CD4-positive, alpha-beta T cell treated with Interleukin-15 for 1 hour (primary cell): ENCODE measurements at regions not wholly inside any gene's neighbourhood (a gene's known extent, or its start where the extent isn't known, plus 50 kb on each side); places are given as distances from the start of the nearest gene placed in this dataset.
"Not testable (repeated sequence)": the region's sequence is repeated elsewhere in the genome, so short reads cannot be mapped to it uniquely, and the experiment has no call there.

ENCODE experiments used
- DNase-seq: peaks from one replicate; pipeline ENCODE4 v3.0.0-alpha.2; 2020

DNA sequence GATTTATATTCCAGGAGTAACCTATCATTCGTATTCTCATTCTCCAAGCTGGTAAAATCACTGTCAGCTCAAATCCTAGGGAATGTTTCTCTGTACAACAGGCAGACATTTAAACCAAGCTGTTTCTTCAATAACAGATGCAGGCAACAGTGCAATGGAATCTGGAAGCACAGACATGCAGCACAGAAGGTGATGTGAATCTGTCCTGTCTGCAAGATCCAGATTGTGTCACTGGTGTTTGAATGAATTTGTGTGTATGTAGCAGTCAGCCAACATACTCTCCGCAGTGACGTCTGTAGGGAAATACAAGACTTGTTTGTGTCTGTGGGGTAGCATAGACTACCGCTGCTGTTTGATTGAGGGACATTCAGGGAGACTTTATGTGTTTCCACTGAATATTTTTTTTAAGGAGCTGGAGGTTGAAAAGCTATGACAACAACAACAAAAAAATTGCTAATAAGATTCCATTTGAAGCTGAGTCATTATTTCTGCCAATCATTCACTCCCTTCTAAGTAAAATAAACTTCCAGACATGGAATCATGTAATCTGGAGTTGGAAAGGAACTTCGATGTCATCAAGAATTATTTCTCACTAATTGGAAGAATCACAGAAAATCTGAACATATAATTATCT, 122.9 kb upstream of the MYO3A start:
- no peak for DNase-seq

DNA sequence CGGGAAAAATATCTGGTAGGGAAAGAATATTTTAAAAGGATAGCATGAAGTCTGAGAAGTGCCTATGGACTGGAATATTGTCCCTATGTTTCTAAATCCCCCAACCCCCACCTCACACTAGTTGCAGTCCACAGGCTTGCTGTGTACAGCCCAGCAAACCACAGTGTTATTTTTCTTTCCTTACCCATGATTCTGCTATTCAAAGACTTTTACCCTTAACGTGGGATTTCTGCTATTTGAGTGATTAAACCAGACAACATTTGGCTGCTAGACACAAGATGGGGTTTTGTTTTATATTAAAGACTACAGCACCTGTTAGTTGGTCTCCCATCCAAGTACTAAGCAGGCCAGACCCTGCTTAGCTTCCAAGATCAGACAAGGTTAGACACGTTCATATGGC, 120.5 kb upstream of the MYO3A start:
- no peak for DNase-seq

DNA sequence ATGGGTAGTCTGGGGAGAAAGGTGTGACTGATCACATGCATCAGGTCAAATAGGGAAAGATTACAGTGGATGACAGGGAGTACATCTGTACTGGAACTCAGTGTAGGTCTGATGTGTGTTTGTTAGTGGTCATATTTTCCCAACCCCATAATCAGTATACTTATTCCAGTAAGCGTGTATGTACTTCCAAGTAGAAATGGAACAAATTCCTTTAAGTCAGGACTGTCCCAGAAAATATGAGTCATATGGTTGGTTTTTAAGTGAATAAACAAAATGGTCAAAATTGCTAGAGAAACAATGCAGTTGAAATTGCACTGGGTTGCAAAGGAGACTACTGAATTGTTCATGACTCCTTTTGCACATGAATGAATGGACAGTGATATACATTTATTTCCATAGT, 118.8 kb upstream of the MYO3A start:
- DNase-seq = no peak

DNA sequence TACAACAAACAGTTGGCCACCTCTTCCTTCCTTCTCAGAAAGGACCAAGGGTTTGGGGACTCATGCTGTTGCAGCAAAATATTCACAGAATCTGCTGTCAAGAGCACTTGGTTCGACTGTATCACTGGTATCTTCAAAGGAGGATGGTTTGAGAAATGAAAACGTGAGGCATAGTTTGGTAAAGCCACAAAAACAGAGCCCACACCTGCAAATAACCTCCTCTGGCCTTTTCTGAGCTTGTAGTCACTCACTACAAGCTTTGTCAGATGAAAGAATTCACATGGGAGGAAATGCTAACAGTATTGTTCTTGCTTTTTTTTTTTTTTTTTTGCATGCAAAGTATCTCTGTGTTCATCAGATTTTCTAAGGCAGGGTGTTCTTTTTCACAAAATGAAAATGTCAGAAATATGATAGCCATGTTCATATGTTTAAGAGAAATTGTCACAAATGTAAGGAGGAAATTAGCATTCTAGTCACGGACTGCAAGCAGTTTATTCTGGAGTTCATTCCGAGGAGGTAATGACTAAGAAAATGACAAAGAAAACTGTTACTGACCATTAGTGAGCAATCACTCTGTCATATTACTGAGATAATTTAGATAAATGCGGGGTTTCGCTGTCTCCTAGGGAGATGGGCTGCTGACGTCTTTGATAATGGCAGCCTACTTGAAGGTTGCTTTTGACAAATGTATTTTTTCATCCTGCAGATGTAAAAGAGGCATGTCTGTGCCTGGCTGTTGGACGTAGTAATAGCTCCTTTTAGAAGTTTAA, 117.8 kb upstream of the MYO3A start:
- no peak for DNase-seq

DNA sequence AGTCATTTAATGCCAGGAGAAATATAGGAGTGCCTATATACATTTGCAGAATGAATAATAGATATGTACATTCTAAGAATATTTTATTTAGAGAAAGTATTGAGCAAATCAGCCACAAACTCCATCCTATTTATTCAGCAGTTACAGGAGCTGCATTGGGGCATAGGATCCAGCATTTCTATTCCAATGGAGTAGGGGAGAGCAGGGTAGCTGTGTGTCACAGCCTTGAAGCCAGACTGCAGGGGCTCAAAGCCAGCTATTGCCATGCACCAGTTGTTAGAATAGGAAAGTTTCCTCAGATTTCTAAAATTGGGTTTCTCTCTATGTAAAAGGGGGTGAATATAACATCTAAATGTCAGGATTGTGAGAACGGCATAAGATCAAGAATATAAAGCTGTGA, 116.8 kb upstream of the MYO3A start:
- DNase-seq = no peak

DNA sequence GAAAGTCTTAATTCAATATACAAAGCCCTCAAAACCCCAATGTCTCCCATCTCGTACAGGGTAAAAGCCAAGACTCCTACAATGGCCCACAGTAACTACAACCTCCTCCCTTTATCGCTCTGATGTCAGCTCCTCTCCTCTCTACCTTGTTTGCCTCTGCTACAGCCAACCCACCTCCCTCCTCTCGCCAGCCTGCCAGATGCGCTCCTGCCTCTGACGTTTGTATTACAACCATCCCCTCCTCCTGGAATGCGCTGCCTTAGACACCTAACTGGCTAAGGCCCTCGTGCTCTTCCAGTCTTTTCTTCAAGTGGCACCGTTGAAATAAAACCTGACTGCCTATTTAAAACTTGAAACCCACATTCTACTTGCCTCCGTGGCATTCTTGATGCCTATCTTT, 115.3 kb upstream of the MYO3A start:
- no peak for DNase-seq

DNA sequence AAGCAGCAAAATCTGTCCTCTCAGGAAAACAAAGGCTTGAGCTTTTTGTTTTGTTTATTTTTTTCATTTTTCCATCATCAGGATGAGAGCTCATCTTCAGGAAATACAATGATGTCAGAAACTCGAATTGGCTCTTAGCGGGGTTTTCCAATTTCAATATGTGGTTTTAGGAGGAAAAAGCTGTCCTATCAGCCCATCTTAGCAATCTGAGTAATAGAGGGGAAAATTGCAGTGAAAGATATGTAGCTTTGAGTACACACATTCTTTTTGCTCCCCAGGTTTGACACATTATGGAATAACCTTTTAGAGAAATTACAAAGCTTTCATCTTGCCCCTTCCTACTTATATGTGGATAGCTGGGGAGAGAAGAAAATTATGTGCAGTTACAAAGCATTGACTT, 113.6 kb upstream of the MYO3A start:
- no peak for DNase-seq

DNA sequence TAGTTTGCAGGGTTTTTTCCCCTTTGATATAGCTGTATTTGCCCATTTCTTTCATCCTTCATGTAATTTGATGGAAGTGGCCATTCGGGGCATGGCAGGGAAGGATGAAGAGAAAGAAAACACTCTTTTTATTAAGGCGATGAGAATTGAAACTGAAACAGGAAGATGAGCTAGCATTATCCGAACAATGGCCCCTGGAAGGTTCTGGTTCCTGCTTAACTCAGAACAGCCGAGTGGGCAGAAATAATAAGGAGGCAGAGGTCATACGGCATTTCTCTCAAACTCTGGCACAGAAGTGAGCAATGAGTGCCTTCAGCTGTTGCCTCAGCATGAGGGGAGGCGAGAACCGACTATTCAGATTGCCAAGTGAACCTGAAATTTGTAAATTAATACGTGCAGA, 113.2 kb upstream of the MYO3A start:
- no peak for DNase-seq

DNA sequence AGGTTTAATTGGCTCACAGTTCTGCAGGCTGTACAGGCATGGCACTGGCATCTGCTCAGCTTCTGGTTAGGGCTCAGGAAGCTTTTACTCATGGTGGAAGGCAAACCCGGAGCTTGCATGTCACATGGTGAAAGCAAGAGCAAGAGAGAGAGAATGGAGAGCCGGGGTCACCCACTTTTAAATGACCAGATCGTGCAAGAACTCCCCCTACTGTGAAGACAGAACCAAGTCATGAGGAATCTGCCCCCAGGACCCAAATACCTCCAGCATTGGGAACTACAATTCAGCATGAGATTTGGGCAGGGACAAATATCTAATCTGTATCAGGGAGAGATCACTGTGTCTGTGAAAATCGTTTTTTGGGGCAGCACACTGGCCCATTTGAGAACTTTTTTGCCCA, 110.0 kb upstream of the MYO3A start:
- DNase-seq = no peak

DNA sequence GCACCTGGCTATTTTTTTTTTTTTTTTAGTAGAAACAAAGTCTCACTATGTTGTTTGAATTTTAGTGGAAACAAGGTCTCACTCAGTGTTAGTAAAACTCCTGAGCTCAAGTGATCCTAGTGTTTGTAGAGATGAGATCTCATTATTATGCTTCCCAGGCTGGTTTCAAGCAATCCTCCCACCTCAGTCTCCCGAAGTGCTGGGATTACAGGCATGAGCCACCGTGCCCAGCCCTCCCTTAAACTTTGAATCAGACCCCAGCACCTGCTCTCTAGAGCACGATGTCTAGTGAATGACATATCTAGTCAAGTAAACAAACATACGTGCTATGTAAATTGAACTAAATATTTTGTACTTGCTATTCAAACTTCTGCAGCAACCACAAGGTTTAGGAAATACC, 105.6 kb upstream of the MYO3A start:
- DNase-seq = no peak

DNA sequence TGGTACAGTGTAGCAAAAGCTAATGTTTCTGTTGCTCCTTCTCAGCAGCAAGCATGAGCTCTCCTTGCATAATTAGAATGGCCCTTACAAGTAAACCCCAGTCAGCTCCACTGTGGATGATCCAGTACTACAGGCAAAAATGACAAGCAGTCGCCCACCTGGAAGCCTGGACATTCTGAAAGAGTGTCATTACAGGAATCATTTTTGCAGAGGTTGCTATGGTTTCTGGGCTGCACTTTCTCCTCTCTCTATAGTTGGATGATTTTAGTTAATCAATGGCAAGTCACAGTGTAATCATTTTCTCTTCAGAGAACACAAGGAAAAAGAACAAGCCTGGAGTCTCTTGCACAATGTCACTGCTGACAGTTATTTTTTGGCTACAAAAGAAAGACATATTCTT, 102.9 kb upstream of the MYO3A start:
- no peak for DNase-seq

DNA sequence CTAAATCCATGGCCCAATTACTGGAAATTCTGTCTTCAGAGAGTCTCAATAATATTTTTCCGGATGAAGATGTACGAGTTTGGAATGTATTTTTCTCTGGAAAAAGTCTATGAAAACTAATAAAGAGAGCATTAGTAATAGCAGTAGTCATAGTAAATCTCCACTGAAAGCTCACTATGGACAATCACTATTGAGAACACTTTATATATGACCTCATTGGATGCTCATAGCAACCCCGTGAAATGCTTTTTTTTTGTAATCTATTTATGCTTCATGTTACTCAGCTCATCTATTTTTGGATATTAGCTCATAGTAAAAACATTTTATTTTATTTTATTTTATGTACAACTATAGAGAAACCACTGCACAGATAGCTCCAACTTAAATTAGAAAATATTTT, 94.3 kb upstream of the MYO3A start:
- DNase-seq = no peak

DNA sequence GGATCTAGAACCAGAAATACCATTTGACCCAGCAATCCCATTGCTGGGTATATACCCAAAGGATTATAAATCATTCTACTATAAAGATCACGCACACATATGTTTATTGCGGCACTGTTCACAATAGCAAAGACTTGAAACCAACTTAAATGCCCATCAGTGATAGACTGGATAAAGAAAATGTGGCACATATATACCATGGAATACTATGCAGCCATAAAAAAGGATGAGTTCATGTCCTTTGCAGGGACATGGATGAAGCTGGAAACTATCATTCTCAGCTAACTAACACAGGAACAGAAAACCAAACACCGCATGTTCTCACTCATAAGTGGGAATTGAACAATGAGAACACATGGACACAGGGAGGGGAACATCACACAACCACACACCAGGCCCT, 93.2 kb upstream of the MYO3A start:
- DNase-seq = not testable (repeated sequence)

DNA sequence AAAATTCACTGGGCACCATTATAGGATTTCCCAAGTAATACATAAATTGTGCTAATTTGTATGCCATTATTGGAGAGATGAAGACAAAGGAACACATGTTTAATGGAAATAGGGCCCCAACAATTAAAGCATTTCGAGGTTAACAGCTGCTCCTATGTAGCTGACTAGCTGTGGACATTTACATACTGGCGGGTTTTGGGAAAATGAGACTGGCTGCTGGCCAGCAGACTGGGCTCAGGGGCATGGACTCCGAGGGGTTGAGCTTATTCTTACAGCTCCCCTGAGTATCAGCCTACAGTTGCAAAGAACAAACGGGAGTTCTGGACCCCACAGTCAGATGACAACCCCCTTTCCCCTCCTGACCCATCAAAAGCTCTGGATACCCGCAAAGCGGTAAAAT, 91.9 kb upstream of the MYO3A start:
- no peak for DNase-seq

DNA sequence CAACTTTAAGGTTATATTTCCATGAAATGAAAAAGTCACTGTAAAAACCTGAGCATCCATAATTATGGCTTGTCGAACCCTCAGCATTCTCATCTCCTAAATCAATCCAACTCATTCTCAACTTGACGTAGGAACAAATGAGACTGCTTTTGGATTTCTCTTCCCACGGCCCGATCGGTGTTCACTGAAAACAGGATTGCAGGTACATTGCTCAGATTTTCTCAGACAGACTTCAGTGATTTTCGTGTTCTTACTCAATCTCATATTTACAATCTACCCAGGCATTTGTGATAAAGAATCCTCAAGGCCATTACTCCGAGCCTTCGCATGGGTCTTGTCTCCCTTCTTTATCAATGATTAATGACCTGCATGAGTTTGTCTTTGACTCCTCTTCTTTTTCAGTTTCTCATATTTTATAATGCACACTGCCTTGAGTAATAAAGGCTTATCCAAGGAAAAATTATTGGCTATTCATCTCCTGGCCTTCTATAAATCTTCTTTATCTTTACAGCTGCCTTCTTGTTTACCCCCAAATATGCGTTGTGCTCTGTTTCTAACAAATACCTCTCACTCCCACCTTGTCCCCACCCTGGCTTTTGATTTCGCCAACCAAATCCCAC, 90.4 kb upstream of the MYO3A start:
- DNase-seq = no peak

DNA sequence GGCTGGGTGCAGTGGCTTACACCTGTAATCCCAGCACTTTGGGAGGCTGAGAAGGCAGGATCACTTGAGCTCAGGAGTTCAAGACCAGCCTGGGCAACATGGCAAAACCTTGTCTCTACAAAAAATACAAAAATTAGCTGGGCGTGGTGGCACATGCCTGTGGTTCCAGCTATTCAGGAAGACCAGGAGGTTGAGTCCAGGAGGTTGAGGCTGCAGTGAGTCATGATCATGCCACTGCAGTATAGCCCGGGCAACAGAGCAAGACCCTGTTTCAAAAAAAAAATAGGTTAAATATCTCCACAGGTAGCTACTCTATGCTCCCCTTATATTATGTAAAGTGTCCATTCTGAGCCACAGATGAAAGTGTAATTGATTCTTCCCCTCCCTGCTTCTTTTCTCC, 89.3 kb upstream of the MYO3A start:
- not testable (repeated sequence) for DNase-seq

DNA sequence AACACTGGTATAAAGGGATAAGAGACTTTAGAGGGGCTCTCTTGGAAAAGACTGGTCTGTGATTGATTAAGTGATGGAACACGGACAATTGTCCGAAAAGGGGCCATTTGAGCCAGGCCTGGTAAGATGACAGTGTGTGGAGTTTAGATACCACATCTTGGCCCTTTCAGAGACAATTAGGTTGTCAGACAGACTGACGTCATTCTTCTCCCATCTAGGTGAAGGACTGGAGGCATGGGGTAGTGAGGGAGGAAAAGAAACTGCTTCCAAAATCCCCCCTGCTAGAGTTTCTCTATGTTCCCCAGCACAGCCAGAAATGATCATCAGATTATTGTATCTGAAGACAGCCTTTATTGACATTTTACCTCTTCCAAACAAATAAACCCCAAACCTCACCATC, 84.8 kb upstream of the MYO3A start:
- DNase-seq = no peak

DNA sequence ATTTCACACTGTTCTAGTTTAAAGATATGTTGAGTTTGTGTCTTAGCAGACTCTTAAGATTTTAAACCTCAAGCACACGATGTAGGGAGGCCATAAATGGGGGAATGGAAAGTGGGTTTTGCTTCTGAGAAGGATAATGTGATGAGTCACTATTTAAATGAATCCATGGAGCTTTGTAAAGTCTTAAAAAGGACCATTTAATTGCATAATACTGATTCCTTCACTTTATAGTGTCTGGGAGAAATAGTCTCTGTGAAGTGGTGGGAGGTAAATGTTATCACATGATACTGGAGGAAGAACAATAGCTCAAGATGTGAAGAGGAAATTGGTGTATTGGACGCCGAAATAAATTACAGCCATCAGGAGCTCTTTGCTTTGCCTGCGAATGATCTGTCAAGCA, 84.0 kb upstream of the MYO3A start:
- DNase-seq = no peak

DNA sequence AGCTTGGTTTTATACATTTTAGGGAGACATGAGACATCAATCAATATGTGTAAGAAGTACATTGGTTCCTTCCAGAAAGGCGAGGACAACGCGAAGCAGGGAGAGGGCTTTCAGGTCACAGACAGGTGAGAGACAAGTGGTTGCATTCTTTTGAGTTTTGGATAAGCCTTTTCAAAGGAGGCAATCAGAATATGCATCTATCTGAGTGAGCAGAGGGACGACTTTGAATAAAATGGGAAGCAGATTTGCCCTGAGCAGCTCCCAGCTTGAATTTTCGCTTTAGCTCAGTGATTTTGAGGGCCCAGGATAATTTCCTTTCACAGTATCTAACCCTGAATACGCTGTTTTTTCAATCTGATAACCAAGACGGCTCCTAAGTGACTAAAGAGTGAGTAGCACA, 82.5 kb upstream of the MYO3A start:
- no peak for DNase-seq

DNA sequence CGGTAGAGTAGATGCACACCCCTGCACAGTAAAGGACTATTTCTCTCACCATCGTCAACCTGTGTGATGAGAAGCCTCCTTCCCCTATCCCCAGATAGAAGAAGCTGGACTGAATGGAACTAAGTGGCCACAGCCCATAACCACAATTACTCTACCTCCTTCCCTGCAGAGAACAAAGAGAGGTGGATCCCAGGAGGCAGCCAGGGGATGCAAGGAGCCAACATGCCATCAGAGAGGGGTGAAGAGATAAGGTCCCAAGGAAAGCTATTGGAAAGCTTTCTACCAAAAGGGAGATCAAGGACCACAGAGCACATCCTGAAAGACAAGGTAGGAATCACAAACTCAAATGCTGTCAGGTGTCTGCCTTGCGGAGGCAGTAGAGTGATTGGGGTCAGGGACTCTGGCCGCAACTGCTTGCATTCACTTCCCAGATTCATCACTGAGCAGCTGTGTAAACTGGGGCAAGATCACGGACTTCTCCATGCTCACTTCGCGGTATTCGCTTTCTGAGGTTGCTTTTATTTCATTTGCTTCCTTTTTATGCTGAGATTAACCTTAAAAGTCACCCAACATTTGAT, 81.6 kb upstream of the MYO3A start:
- DNase-seq = no peak

DNA sequence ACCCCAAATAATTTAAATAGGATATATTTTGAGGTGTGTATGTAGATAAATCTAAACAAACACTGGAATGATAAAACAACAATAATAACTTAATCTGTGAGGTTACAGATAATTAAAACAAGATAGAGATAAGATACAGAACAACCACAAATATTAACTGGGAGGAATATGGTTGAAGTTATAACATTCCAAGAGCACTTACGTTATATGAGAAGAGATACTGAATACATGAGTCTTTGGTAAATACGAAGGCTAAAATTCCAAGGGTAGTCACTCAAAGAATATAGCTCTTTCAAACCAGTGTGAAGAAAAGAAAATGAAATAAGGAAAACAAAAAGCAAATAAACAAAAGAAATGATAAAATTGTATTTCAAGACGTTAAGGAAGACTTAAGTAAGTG, 76.0 kb upstream of the MYO3A start:
- DNase-seq = no peak

DNA sequence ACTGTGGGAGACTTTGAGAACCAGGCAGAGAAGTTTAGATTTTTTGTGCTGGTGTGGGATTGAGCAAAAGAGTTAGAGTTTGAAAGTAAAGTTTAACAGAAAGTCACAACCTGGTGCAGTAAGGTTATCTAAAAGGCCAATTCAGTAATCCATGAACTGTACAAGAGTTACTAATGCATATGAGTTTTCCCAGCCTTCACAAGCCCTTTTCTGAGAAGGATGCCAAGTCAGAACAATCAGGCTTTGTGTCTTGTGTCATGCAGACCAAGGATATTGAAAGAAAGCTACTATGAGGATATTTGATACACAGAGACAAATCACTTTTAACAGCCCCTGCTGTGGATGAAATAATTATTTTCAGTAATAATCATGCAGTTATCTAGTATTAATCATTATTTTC, 68.8 kb upstream of the MYO3A start:
- DNase-seq = no peak

DNA sequence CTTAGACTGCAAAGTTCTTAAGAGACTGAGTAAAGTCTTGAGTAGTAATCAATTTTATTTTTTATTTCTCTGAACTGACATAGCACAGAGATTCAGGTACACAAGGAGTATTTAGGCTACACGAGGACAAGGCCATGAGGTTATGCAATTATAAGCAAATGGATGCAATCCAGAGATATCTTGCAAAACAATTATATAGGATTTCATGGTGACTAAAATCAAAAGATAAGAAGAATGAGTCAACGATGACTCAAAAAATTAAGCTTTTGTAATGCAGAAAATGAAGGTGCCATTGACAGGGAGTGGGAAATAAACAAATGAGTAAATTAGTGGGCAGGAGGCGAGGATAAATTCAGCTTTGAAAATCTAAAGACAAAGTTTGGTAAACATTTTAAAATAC, 66.7 kb upstream of the MYO3A start:
- no peak for DNase-seq

DNA sequence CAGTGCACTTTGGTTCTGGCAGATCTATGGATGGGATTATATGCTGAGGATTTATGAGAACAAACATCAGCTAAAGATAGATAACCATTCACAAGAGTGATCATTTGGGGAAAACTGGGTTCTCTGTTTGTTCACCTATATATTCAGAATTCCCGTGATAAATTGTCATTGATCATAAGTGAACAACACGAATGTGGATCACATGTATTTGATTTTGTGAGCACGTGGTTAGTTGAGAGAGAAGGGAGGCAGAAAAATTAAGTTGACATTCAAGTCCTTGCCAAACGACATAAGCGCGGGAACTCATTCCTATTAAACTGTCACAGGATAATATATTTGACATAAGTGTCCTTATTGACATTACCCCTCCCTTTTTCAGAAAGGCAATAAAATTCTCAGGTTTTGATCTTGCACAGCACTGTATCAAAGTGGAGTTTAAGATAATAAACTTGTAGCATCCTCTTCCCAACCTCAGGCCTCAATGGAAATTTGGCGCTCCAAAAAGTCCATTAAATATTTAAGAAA, 64.9 kb upstream of the MYO3A start:
- DNase-seq = no peak
